Osteoblast (primary cell): ENCODE measurements at regions not wholly inside any gene's neighbourhood (a gene's known extent, or its start where the extent isn't known, plus 50 kb on each side); places are given as distances from the start of the nearest gene placed in this dataset.

ENCODE experiments used
- DNase-seq: peaks from one replicate; pipeline ENCODE4 v3.0.0; 2011; ENCODE audit warnings: low spot score, mixed read lengths; ENCODE audit not compliant: insufficient read length; ENCODE audit errors: missing footprints
- H2AFZ ChIP-seq: 2 replicates; pipeline ENCODE4 v1.6.0; 2011; ENCODE audit warnings: mild to moderate bottlenecking, low read length
- H3K27ac ChIP-seq: 2 replicates; pipeline ENCODE4 v1.5.1; 2011; ENCODE audit warnings: mild to moderate bottlenecking, low read depth, low read length, moderate library complexity
- H3K27me3 ChIP-seq: 2 replicates; pipeline ENCODE4 v1.6.0; 2012; ENCODE audit warnings: mild to moderate bottlenecking, control low read depth, inconsistent platforms, low read length, moderate library complexity; ENCODE audit not compliant: insufficient read depth
- H3K36me3 ChIP-seq: 2 replicates; pipeline ENCODE4 v1.5.1; 2011; ENCODE audit warnings: mild to moderate bottlenecking, low read length, control low read depth, moderate library complexity; ENCODE audit not compliant: insufficient read depth
- H3K4me1 ChIP-seq: 2 replicates; pipeline ENCODE4 v1.5.1; 2011; ENCODE audit warnings: mild to moderate bottlenecking, low read length, control low read depth, moderate library complexity; ENCODE audit not compliant: insufficient read depth
- H3K4me2 ChIP-seq: 2 replicates; pipeline ENCODE4 v1.6.0; 2011; ENCODE audit warnings: mild to moderate bottlenecking, low read length; ENCODE audit not compliant: insufficient read depth
- H3K4me3 ChIP-seq: fragments of 200-600 bp; sonication (generic); 3 replicates; pipeline ENCODE4 v1.5.1; 2012; ENCODE audit warnings: mild to moderate bottlenecking, low read length, inconsistent platforms; ENCODE audit not compliant: insufficient read depth
- H3K79me2 ChIP-seq: 2 replicates; pipeline ENCODE4 v1.6.0; 2012; ENCODE audit warnings: mild to moderate bottlenecking, low read length, control low read depth, inconsistent platforms; ENCODE audit not compliant: insufficient read depth
- H3K9me3 ChIP-seq: 2 replicates; pipeline ENCODE4 v1.5.1; 2011; ENCODE audit warnings: low read depth, low read length, control low read depth
- H4K20me1 ChIP-seq: 2 replicates; pipeline ENCODE4 v1.6.0; 2012; ENCODE audit warnings: mild to moderate bottlenecking, low read length, control low read depth; ENCODE audit not compliant: insufficient read depth
- TF ChIP-seq, protein P1 (sequence below): IDR thresholded peaks from 2 replicates; pipeline ENCODE4 v1.5.1; 2011; ENCODE audit warnings: mild to moderate bottlenecking, low read depth, low read length, moderate library complexity; ENCODE audit errors: extremely low read depth

DNA sequence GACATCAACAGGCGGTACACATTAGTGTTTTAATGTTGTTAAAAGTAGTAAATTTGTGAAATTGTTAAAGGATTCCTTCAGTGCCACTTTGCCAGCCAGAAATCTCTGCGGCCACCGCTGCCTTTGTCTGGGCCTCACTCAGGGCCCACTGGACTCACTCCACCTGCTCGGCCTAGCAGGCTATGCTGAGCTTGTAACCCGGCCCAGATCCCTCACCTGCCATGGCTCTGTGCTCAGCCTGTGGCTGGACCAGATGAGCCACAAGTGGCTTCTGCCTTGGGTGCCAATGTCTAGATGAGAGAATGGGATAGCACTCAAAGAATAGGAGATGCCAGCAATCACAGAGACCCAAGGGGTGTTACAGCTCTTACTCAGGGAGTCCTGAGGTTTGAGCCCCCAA, 1228.0 kb downstream of the DIAPH3 start:
- TF ChIP-seq, protein P1, sequence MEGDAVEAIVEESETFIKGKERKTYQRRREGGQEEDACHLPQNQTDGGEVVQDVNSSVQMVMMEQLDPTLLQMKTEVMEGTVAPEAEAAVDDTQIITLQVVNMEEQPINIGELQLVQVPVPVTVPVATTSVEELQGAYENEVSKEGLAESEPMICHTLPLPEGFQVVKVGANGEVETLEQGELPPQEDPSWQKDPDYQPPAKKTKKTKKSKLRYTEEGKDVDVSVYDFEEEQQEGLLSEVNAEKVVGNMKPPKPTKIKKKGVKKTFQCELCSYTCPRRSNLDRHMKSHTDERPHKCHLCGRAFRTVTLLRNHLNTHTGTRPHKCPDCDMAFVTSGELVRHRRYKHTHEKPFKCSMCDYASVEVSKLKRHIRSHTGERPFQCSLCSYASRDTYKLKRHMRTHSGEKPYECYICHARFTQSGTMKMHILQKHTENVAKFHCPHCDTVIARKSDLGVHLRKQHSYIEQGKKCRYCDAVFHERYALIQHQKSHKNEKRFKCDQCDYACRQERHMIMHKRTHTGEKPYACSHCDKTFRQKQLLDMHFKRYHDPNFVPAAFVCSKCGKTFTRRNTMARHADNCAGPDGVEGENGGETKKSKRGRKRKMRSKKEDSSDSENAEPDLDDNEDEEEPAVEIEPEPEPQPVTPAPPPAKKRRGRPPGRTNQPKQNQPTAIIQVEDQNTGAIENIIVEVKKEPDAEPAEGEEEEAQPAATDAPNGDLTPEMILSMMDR = no peak
- Histone ChIP-seq H3K4me3 (no peak overlapping the region), H3K27ac (no peak overlapping the region), H3K27me3 (no peaks in the 10 kb centered on the region), H3K79me2 (no peaks in the 10 kb centered on the region), H2AFZ (no peak overlapping the region), H3K9me3 (no peaks in the 10 kb centered on the region), H3K4me2 (no peak overlapping the region), H4K20me1 (no peaks in the 10 kb centered on the region), H3K4me1 (no peaks in the 10 kb centered on the region), H3K36me3 (no peaks in the 10 kb centered on the region)
- no peak for DNase-seq

DNA sequence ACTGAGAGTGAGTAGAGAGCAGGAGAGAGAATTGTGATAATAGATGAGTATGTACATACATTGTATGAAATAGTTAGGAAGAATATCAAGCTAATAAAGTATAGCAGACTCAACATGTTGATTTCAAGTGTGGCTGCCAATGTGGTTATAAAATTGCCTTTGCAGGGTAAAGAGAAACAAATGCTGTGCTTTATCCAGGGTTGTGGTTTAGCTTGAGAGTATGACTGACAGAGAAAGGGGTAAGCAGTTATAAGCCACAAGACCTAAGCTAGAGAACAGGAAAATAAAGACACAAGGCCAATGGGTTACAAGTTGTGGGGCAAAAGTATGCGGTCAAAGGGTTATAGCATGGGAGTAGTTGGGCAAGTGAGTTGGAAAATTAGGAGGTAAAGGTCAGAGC, 1217.5 kb downstream of the DIAPH3 start:
- Histone ChIP-seq H4K20me1 (no peaks in the 10 kb centered on the region), H3K27me3 (no peaks in the 10 kb centered on the region), H3K9me3 (peaks cover 1% of the 10 kb centered on the region), H3K4me3 (no peak overlapping the region), H3K4me2 (no peak overlapping the region), H3K4me1 (no peaks in the 10 kb centered on the region), H3K36me3 (no peaks in the 10 kb centered on the region), H2AFZ (no peak overlapping the region), H3K79me2 (no peaks in the 10 kb centered on the region), H3K27ac (no peak overlapping the region)
- DNase-seq = no peak
- TF ChIP-seq, protein P1 = no peak

DNA sequence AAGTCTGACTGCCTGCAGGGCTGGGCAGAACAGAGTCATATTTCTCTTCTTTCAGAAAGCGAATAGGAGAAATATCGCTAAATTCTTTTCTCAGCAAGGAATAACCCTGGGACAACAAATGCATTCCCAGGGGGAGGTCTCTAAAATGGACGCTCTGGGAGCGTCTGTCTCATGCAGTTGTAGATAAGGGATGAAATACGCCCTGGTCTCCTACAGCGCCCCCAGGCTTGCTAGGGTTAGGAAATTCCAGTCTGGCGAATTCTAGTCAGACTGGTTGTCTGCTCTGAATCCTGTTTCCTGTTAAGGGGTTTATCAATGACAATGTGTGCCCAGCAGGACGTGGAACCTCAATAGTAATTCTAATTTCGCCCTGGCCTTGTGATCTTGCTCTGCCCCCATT, 1214.1 kb downstream of the DIAPH3 start:
- no peaks in the 10 kb centered on the region for H4K20me1 ChIP-seq
- H3K4me1 ChIP-seq = no peaks in the 10 kb centered on the region
- no peaks in the 10 kb centered on the region for H3K79me2 ChIP-seq
- no peak overlapping the region for H3K4me2 ChIP-seq
- no peak overlapping the region for H3K4me3 ChIP-seq
- H2AFZ ChIP-seq = no peak overlapping the region
- no peak overlapping the region for H3K27ac ChIP-seq
- no peak for DNase-seq
- peaks cover 1% of the 10 kb centered on the region for H3K9me3 ChIP-seq
- no peaks in the 10 kb centered on the region for H3K27me3 ChIP-seq
- TF ChIP-seq, protein P1 = no peak
- no peaks in the 10 kb centered on the region for H3K36me3 ChIP-seq

DNA sequence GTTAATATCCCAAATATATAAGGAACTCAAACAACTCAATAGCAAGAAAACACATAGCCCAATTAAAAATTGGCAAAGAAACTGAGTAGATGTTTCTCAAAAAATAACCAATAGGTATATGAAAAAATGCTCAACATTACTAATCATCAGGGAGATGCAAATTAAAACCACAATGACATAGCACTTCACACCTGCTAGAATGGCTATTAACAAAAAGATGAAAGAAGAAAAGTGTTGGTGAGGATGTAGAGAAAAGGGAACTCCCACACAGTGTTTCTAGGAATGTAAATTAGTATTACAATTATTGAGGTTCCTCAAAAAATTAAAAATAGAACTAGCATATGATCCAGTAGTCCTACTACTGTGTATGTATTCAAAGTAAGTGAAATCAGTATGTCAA, 1212.8 kb downstream of the DIAPH3 start:
- Histone ChIP-seq H3K27me3 (no peaks in the 10 kb centered on the region), H3K79me2 (no peaks in the 10 kb centered on the region), H3K36me3 (no peaks in the 10 kb centered on the region), H2AFZ (no peak overlapping the region), H3K4me1 (no peaks in the 10 kb centered on the region), H3K4me2 (no peak overlapping the region), H4K20me1 (no peaks in the 10 kb centered on the region), H3K9me3 (peaks cover 1% of the 10 kb centered on the region), H3K4me3 (no peak overlapping the region), H3K27ac (no peak overlapping the region)
- TF ChIP-seq, protein P1 = no peak
- DNase-seq = no peak
